GM12878 (cell line): ENCODE measurements at regions not wholly inside any gene's neighbourhood (a gene's known extent, or its start where the extent isn't known, plus 50 kb on each side); places are given as distances from the start of the nearest gene placed in this dataset.

Experiments
- ATAC-seq: fragments of 200-7000 bp; cut with Tn5 transposase; 3 replicates; pipeline ENCODE4 v1.9.1; 2020; ENCODE audit warnings: mild to moderate bottlenecking, moderate library complexity
- BruUV-seq: library from RNA; stranded (reverse); fragments of 400-500 nt; replicated peaks from 2 replicates; lab custom pipeline; 2021; lab: Mats Ljungman, UMichigan
- CTCF ChIA-PET: fragments of 300-600 bp; sonication (Branson Sonifier 250); formaldehyde crosslinking; extraction: SDS; loops from one replicate; lab custom pipeline; 2021; ENCODE audit warnings: inconsistent platforms; lab: Yijun Ruan, JAX
- POLR2A ChIA-PET: fragments of 350-600 bp; formaldehyde crosslinking; extraction: SDS; loops from one replicate; lab custom pipeline; 2021; ENCODE audit warnings: inconsistent platforms; lab: Charles Lee
- RAD21 ChIA-PET: fragments of 300-600 bp; sonication (Branson Sonifier 250); formaldehyde crosslinking; loops from one replicate; lab custom pipeline; 2023; ENCODE audit warnings: antibody characterized with exemption; ENCODE audit not compliant: unreplicated experiment; lab: Charles Lee
- SMC1A ChIA-PET: fragments of 300-600 bp; sonication (Branson Sonifier 250); formaldehyde crosslinking; loops from one replicate; lab custom pipeline; 2023; ENCODE audit not compliant: unreplicated experiment, uncharacterized antibody; lab: Charles Lee
- DNase-seq: peaks from one replicate; pipeline ENCODE4 v3.0.0-alpha.2; 2011; ENCODE audit warnings: low read depth, low spot score
- FAIRE-seq: peaks from 3 replicates; lab custom pipeline; 2011; peaks lifted over from hg19 to GRCh38; lab: Jason Lieb, UNC
- H2AFZ ChIP-seq: 2 replicates; pipeline ENCODE4 v1.6.0; 2011; ENCODE audit warnings: low read depth, low read length, control low read depth; ENCODE audit not compliant: control insufficient read depth
- H3K27ac ChIP-seq: 2 replicates; pipeline ENCODE4 v1.5.1; 2011; ENCODE audit warnings: control low read depth; ENCODE audit not compliant: control insufficient read depth, insufficient read depth
- H3K27me3 ChIP-seq, 2 experiments: replicated peaks in 1 of 2; 2 replicates each; pipeline versions ENCODE4 v1.6.0 to v1.6.1; 2011; ENCODE audit warnings: low read length in 1 of 2; ENCODE audit not compliant: control insufficient read depth in 2 of 2, insufficient read depth in 2 of 2
- H3K36me3 ChIP-seq, 2 experiments: 2 replicates each; pipeline ENCODE4 v1.5.1; 2011; ENCODE audit warnings: low read length in 1 of 2; ENCODE audit not compliant: control insufficient read depth in 2 of 2, insufficient read depth in 2 of 2
- H3K4me1 ChIP-seq: 2 replicates; pipeline ENCODE4 v1.6.1; 2011; ENCODE audit warnings: mild to moderate bottlenecking, low read length, moderate library complexity, mixed read lengths; ENCODE audit not compliant: control insufficient read depth, insufficient read depth
- H3K4me2 ChIP-seq: 2 replicates; pipeline ENCODE4 v1.6.0; 2011; ENCODE audit warnings: control low read depth; ENCODE audit not compliant: control insufficient read depth, insufficient read depth
- H3K4me3 ChIP-seq: fragments of 200-600 bp; sonication (generic); 2 replicates; pipeline ENCODE4 v1.5.1; 2016
- H3K79me2 ChIP-seq: 2 replicates; pipeline ENCODE4 v1.6.0; 2011; ENCODE audit warnings: low read length; ENCODE audit not compliant: control insufficient read depth, insufficient read depth
- H3K9ac ChIP-seq: 2 replicates; pipeline ENCODE4 v1.8.0; 2011; ENCODE audit warnings: low read length, control low read depth, mixed read lengths; ENCODE audit not compliant: control insufficient read depth, insufficient read depth
- H3K9me3 ChIP-seq: replicated peaks from 3 replicates; pipeline ENCODE4 v1.5.1; 2011; ENCODE audit warnings: mild to moderate bottlenecking, low read length; ENCODE audit not compliant: control insufficient read depth, insufficient read depth
- H4K20me1 ChIP-seq: 2 replicates; pipeline ENCODE4 v1.6.0; 2011; ENCODE audit not compliant: control insufficient read depth, insufficient read depth
- ETV6 ChIP-seq, 2 experiments: fragments of 450-650 bp in 1 of 2; IDR thresholded peaks in 1 of 2; conservative IDR thresholded peaks in 1 of 2; 2 replicates each; pipeline ENCODE4 v1.6.1; 2014; ENCODE audit warnings: antibody characterized with exemption in 1 of 2, borderline replicate concordance in 1 of 2, low read depth in 1 of 2, mild to moderate bottlenecking in 1 of 2, moderate library complexity in 1 of 2
- SMC3 ChIP-seq: IDR thresholded peaks from 2 replicates; pipeline ENCODE4 v1.6.1; 2011; ENCODE audit warnings: low read length, improper control_type of control experiment, borderline replicate concordance
- TCF7 ChIP-seq: IDR thresholded peaks from 2 replicates; pipeline ENCODE4 v1.6.1; 2014; ENCODE audit warnings: antibody characterized with exemption, borderline replicate concordance
- WRNIP1 ChIP-seq: IDR thresholded peaks from 2 replicates; pipeline ENCODE4 v1.6.1; 2011; ENCODE audit warnings: low read depth, low read length, improper control_type of control experiment, borderline replicate concordance
- ZNF384 ChIP-seq: IDR thresholded peaks from 2 replicates; pipeline ENCODE4 v1.6.1; 2012; ENCODE audit warnings: low read depth, mild to moderate bottlenecking, low read length, improper control_type of control experiment, borderline replicate concordance
- ZNF622 ChIP-seq: fragments of 450-650 bp; IDR thresholded peaks from 2 replicates; pipeline ENCODE4 v1.6.1; 2017; ENCODE audit warnings: mild to moderate bottlenecking, inconsistent platforms
- ZSCAN29 ChIP-seq: fragments of 450-650 bp; IDR thresholded peaks from 2 replicates; pipeline ENCODE4 v1.6.1; 2017; ENCODE audit warnings: mild to moderate bottlenecking, moderate library complexity
- WGBS: methylation state at CpG from one replicate; pipeline ENCODE4 v1.1.6; 2016; ENCODE audit warnings: low lambda C conversion rate; ENCODE audit not compliant: insufficient replicate concordance, insufficient coverage; ENCODE audit errors: missing lambda C conversion rate; 5-methylcytosine and 5-hydroxymethylcytosine counted together
- in situ Hi-C: fragments of 300-500 bp; cut with MboI; formaldehyde crosslinking; loops from 9 replicates; pipeline ENCODE4 v1.14.3; 2018; ENCODE audit warnings: mixed read lengths
- intact Hi-C: fragments of 100-400 bp; cut with micrococcal nuclease; formaldehyde crosslinking; loops from one replicate; pipeline ENCODE4 v1.14.2; 2022; ENCODE audit not compliant: unreplicated experiment
- TF ChIP-seq, protein P1 (sequence below): fragments of 450-650 bp; IDR thresholded peaks from 2 replicates; pipeline ENCODE4 v1.6.1; 2016; ENCODE audit warnings: mild to moderate bottlenecking
- TF ChIP-seq, protein P2 (sequence below): fragments of 450-650 bp; IDR thresholded peaks from 2 replicates; pipeline ENCODE4 v1.6.1; 2017; ENCODE audit warnings: low read depth, mild to moderate bottlenecking, moderate library complexity
- TF ChIP-seq, protein P3 (sequence below): fragments of 450-650 bp; IDR thresholded peaks from 2 replicates; pipeline ENCODE4 v1.6.1; 2017; ENCODE audit warnings: mild to moderate bottlenecking, moderate library complexity

DNA sequence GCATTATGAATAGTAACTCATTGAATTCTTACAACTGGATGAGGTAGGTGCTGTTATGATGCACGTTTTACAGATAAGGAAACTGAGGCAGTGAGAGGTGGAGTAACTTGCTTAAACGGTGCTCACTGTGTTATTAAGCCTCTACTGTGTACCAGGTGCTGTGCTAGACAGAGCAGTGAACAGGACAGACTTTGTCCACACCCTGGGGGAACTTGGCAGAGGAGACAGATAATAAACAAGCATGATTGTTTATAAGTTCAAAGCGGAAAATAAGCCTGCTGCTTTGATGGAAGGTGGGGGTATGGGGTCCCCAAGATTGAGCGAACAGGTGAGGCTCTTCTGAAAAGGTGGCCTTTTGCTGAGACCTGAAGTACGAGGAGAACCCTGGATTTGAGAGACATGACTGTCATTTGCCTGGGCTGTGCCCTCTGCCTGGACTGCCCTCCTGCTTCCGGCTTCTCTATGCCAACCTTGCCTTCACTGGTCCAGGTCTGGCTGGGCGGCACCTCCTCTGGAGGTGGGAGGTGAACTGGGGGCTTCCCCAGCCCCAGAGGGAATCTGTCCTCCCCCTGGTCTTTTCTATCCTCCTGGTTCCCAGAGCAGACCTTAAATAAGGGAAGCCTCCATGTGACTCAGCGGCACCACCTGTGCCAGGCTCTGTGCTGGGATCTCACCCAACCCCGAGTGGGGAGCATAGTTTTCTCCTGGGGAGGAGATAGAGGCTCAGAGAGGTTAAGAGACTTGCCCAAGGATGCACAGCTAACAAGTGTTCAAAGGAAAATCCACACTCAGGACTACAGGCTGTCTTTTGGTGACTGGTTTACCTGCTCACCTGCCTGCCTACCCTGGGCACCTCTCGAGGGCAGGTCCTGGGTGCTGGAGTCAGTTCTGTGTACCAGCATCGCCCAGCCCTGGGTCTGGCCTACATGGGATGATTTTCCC lies 59.1 kb downstream of the CEBPB start (continued):
- no peak for TF ChIP-seq SMC3

DNA sequence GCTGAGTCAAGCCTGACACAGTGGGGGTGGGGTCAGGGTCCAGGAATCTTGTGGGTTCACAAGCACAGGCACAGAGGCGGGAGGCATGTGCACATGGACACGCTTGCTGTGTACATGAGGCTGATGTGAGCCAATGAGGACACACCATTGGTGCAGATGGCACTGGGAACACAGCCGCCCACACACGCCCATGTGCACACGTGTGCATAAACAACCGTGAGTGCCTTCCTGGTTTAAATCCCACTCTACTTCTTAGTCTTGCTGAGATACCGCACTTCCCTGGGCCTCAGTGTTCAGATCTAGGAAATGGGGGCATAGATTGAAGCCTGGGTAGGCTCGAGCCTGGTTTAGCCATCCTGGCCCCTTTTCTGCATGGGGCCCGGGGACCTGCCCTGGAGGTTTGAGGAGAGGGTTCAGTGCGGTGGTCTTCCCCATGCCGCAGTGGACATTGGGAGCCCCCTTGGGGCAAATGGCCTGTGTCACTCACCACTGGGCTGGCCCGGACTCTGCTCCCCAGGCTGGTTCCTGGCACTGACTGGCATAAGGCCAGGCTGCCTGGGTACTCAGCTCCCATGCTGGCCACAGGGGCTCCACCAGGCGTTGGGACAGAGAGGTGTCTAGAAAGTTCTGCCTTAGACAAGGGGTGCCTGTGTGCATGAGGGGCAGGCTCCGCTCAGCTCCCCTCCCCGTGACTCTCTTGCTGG lies 60.2 kb downstream of the CEBPB start:
- ChIA-PET POLR2A (no interaction called here), RAD21 (no interaction called here), SMC1A (no interaction called here), CTCF (no interaction called here)
- Histone ChIP-seq H3K4me3 (no peak overlapping the region), H3K4me2 (no peak overlapping the region), H3K27ac (no peak overlapping the region), H3K4me1 (no peaks in the 10 kb centered on the region), H3K27me3 (peaks cover 0 to 2% of the 10 kb centered on the region in 2 experiments; a peak in 2 of 4 replicates), H3K79me2 (no peaks in the 10 kb centered on the region), H3K36me3 (no peaks in the 10 kb centered on the region), H2AFZ (no peak overlapping the region), H4K20me1 (no peaks in the 10 kb centered on the region), H3K9me3 (no peaks in the 10 kb centered on the region), H3K9ac (no peak overlapping the region)
- no peak for FAIRE-seq
- BruUV-seq: no TSS peak
- intact Hi-C loops: no loop called here
- in situ Hi-C loops: no loop called here
- no peak for DNase-seq
- ATAC-seq: no peak
- 43% methylated on average over 15 of the region's 15 CpGs for WGBS
- TF ChIP-seq ZNF384: no peak
- TF ChIP-seq, protein P1, sequence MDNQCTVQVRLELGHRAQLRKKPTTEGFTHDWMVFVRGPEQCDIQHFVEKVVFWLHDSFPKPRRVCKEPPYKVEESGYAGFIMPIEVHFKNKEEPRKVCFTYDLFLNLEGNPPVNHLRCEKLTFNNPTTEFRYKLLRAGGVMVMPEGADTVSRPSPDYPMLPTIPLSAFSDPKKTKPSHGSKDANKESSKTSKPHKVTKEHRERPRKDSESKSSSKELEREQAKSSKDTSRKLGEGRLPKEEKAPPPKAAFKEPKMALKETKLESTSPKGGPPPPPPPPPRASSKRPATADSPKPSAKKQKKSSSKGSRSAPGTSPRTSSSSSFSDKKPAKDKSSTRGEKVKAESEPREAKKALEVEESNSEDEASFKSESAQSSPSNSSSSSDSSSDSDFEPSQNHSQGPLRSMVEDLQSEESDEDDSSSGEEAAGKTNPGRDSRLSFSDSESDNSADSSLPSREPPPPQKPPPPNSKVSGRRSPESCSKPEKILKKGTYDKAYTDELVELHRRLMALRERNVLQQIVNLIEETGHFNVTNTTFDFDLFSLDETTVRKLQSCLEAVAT: no peak
- no peak for TF ChIP-seq ZSCAN29
- TF ChIP-seq WRNIP1: no peak
- TF ChIP-seq ETV6 (conservative IDR thresholded peaks at IDR 0.05 in 1 of 2, IDR thresholded peaks at IDR 0.05 in 1 of 2; ENCODE audit: borderline replicate concordance in 1 of 2, low read depth in 1 of 2): no peak
- TF ChIP-seq, protein P2, sequence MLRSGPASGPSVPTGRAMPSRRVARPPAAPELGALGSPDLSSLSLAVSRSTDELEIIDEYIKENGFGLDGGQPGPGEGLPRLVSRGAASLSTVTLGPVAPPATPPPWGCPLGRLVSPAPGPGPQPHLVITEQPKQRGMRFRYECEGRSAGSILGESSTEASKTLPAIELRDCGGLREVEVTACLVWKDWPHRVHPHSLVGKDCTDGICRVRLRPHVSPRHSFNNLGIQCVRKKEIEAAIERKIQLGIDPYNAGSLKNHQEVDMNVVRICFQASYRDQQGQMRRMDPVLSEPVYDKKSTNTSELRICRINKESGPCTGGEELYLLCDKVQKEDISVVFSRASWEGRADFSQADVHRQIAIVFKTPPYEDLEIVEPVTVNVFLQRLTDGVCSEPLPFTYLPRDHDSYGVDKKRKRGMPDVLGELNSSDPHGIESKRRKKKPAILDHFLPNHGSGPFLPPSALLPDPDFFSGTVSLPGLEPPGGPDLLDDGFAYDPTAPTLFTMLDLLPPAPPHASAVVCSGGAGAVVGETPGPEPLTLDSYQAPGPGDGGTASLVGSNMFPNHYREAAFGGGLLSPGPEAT: no peak
- TF ChIP-seq ZNF622: no peak
- TF ChIP-seq, protein P3, sequence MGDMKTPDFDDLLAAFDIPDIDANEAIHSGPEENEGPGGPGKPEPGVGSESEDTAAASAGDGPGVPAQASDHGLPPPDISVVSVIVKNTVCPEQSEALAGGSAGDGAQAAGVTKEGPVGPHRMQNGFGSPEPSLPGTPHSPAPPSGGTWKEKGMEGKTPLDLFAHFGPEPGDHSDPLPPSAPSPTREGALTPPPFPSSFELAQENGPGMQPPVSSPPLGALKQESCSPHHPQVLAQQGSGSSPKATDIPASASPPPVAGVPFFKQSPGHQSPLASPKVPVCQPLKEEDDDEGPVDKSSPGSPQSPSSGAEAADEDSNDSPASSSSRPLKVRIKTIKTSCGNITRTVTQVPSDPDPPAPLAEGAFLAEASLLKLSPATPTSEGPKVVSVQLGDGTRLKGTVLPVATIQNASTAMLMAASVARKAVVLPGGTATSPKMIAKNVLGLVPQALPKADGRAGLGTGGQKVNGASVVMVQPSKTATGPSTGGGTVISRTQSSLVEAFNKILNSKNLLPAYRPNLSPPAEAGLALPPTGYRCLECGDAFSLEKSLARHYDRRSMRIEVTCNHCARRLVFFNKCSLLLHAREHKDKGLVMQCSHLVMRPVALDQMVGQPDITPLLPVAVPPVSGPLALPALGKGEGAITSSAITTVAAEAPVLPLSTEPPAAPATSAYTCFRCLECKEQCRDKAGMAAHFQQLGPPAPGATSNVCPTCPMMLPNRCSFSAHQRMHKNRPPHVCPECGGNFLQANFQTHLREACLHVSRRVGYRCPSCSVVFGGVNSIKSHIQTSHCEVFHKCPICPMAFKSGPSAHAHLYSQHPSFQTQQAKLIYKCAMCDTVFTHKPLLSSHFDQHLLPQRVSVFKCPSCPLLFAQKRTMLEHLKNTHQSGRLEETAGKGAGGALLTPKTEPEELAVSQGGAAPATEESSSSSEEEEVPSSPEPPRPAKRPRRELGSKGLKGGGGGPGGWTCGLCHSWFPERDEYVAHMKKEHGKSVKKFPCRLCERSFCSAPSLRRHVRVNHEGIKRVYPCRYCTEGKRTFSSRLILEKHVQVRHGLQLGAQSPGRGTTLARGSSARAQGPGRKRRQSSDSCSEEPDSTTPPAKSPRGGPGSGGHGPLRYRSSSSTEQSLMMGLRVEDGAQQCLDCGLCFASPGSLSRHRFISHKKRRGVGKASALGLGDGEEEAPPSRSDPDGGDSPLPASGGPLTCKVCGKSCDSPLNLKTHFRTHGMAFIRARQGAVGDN: no peak
- TF ChIP-seq TCF7: no peak
